ENCODE measurements at regions not wholly inside any gene's neighbourhood (a gene's known extent, or its start where the extent isn't known, plus 50 kb on each side); places are given as distances from the start of the nearest gene placed in this dataset.

DNA sequence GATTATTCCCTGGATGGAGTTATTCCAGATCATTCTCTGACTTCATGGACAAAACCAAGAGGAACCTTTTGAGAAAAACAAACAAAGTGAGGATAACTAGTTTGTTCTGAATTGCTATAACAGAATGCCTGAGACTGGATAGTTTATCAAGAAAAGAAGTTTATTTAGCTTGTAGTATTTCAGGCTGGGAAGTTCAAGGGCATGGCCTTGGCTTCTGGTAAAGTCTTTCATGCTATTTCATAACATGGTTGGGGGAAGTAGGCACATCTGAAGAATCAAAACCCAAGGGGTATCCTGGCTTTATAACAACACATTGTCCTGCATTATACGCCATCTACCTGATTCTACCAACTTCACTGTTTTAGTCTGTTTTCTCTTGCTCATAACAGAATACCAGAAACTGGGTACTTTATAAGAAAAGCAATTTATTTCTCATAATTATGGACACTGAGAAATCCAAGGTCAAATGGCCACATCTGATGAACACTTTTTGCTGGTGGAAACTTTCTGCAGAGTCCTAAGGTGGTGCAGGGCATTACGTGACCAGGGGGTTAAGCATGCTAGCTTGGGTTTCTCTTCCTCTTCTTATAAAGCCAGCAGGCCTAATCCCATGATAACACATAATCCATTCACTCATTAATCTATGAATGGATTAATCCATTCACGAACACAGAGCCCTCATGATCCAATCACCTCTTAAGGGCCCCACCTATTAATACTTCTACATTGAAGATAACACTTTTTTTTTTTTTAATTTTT, 186.1 kb upstream of the PRSS16 start:
- TF ChIP-seq, protein P1, sequence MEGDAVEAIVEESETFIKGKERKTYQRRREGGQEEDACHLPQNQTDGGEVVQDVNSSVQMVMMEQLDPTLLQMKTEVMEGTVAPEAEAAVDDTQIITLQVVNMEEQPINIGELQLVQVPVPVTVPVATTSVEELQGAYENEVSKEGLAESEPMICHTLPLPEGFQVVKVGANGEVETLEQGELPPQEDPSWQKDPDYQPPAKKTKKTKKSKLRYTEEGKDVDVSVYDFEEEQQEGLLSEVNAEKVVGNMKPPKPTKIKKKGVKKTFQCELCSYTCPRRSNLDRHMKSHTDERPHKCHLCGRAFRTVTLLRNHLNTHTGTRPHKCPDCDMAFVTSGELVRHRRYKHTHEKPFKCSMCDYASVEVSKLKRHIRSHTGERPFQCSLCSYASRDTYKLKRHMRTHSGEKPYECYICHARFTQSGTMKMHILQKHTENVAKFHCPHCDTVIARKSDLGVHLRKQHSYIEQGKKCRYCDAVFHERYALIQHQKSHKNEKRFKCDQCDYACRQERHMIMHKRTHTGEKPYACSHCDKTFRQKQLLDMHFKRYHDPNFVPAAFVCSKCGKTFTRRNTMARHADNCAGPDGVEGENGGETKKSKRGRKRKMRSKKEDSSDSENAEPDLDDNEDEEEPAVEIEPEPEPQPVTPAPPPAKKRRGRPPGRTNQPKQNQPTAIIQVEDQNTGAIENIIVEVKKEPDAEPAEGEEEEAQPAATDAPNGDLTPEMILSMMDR (IDR thresholded peaks at IDR 0.05; ENCODE audit: control insufficient read depth, extremely low read depth, insufficient read depth) = no peak
- no peak for DNase-seq (ENCODE audit: low read depth)
- H3K4me3 ChIP-seq (ENCODE audit: low read depth, low read length) = no peak overlapping the region

DNA sequence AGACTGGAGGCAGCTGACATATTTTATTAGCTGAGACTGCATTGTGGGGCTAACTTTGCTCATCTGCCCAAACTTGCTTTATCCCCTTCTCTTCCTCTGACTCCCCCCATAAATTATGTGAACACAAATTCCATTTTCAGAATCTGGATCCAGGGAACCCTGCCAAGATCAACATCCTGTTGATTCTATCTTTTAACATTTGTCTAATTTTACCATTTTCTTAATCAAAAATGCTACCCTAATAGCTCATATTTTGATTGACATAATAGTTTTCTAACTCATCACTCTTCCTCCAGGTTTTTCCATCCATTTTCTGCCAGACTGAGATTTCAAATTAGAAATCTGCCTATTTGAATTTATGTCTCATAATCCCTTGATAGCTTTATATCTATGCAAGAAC, 184.7 kb upstream of the PRSS16 start:
- H3K4me3 ChIP-seq (ENCODE audit: low read depth, low read length) = no peak overlapping the region
- TF ChIP-seq, protein P1 (IDR thresholded peaks at IDR 0.05; ENCODE audit: control insufficient read depth, extremely low read depth, insufficient read depth) = no peak
- no peak for DNase-seq (ENCODE audit: low read depth)

DNA sequence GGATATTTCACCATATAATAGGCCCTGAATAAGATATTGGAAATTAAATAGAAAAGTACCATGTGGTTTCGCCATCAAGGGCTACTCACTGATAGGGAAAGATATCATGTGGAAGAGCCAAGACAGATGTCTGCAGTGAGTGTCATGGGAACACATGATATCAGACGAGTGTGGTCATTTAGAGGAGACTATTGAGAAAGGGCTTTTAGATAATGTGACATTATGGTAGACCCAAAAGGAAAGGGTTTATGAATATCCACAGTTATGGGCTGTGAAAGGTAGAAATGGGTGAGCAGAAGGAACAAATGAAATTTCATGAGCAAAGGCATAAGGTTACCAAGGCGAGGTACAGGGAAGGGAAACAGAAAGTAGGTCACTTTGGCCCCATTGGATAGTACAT, 182.3 kb upstream of the PRSS16 start:
- DNase-seq (ENCODE audit: low read depth) = no peak
- TF ChIP-seq, protein P1 (IDR thresholded peaks at IDR 0.05; ENCODE audit: control insufficient read depth, extremely low read depth, insufficient read depth) = no peak
- H3K4me3 ChIP-seq (ENCODE audit: low read depth, low read length) = no peak overlapping the region

DNA sequence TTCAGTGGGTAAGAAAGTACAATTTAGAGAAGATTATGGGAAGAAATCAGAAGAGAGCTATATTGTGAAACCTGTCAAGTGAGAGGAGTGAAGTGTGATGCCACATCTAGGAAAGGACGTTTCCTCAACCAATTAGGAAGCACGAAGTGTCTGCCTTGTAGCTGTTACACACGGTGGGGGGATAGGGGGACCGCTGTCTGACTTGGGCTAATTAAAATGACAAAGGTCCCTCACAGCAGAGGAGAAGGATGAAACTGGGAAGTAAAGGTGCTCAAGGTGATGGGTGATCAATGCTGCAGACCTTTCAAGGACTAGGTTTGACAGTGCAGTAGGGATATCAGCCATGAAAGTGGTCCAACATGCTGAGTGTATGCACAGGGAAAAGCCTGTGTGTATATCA, 181.1 kb upstream of the PRSS16 start:
- TF ChIP-seq, protein P1 (IDR thresholded peaks at IDR 0.05; ENCODE audit: control insufficient read depth, extremely low read depth, insufficient read depth) = no peak
- H3K4me3 ChIP-seq (ENCODE audit: low read depth, low read length) = no peak overlapping the region
- no peak for DNase-seq (ENCODE audit: low read depth)

DNA sequence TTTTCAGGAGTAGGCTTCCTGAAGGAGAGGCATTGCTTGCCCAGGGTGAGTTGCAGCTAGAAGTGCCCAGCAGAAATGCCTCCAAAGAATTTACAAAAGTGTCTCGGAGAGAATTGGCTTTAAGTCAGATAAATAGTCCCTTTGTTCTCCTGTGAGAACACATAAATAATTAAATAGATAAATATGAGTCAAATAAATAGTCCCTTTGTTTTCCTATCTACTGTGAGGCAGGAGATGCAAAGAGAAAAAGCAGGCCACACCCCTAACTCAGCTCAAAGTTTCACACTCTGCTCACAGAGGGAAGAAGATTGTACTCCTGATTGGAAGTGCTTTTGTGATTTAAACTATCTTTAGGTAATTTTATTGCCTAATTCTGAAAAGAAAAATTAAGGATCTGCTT, 180.7 kb upstream of the PRSS16 start:
- TF ChIP-seq, protein P1 (IDR thresholded peaks at IDR 0.05; ENCODE audit: control insufficient read depth, extremely low read depth, insufficient read depth) = no peak
- H3K4me3 ChIP-seq (ENCODE audit: low read depth, low read length) = no peak overlapping the region
- no peak for DNase-seq (ENCODE audit: low read depth)

DNA sequence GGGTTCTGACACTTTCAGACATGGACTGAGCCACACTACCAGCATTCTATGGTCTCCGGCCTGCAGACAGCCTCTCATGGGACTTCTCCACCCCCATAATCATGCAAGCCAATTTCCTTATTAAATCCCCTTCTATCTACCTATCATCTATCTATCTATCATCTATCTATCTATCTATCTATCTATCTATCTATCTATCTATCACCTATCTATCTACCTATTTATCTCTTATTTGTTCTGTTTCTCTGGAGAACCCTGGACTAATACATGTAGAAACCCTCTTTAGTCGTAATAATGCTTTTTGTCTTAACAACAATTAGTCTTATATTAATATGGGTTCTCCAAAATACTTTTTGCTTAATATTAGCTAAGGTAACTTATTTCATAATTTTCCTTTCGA, 174.1 kb upstream of the PRSS16 start:
- TF ChIP-seq, protein P1 (IDR thresholded peaks at IDR 0.05; ENCODE audit: control insufficient read depth, extremely low read depth, insufficient read depth) = no peak
- DNase-seq (ENCODE audit: low read depth) = no peak

DNA sequence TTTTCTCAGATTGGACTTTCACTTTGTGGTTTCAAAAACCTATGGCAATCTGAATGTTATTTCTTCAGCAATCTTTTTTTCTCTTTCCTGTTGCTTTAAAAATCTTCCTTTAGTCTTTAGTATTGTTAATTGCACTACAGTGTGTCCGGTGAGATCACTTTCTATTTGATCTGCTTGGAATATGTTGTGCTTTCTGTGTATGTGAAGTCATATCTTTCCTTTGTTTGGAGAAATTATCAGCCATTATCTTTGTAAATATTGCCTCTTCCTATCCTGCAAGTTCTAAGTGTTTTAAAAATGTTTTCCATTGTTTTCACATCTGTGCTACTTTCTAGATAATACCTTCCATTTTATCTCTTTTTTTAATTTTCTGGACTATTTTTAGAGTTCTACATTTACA, 171.4 kb upstream of the PRSS16 start:
- no peak overlapping the region; the same call in 1 of the 2 replicates for H3K4me3 ChIP-seq (ENCODE audit: low read depth, low read length)
- no peak for DNase-seq (ENCODE audit: low read depth)
- TF ChIP-seq, protein P1 (IDR thresholded peaks at IDR 0.05; ENCODE audit: control insufficient read depth, extremely low read depth, insufficient read depth) = no peak

More for the DNA sequence above, 174.1 kb upstream of the PRSS16 start:
- no peak overlapping the region for H3K4me3 ChIP-seq (ENCODE audit: low read depth, low read length)
